IPS-NIHi11 (cell line): ENCODE measurements at regions not wholly inside any gene's neighbourhood (a gene's known extent, or its start where the extent isn't known, plus 50 kb on each side); places are given as distances from the start of the nearest gene placed in this dataset.
"Not testable (repeated sequence)": the region's sequence is repeated elsewhere in the genome, so short reads cannot be mapped to it uniquely, and the experiment has no call there.

Source experiments
- DNase-seq: peaks from one replicate; pipeline ENCODE4 v3.0.0; 2012; ENCODE audit warnings: mixed read lengths, low spot score

DNA sequence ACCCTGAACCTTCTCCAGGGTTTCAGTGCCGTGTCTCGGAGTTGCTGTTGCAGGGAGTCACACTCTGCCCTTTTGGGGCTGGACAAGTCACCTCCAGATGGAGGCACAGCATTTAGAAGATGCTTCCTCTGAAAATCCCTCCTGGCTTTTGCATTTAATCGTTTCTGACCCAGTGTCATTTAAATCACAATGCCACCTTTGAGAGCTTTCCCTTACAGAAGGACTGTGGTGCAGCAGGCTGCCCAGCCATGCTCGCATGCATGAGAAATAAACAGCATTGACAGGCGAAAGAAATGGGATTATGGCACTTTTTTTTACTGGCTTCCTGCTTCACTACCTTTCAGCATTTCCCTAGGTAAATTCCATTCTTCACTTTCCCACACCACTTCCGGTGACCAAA, 113.4 kb upstream of the DYRK2 start:
- no peak for DNase-seq

DNA sequence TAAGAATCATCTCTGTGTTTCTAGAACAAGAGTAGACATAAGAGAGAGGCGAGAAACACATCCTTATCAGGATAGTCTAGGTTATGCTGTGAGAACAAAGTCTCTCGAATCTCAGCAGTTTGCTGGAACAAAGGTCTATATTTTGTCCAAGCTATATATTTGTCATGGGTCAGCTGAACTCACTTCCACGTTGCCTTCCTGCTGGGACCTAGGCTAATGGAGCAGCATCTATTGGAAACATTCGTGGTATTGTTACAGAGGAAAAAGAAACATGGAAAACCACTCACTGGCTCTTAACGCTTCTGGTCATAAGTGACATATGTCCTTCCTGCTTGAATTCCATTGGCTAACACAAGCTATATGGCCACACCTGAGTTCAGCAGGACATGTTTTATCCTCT, 112.6 kb upstream of the DYRK2 start:
- no peak for DNase-seq

DNA sequence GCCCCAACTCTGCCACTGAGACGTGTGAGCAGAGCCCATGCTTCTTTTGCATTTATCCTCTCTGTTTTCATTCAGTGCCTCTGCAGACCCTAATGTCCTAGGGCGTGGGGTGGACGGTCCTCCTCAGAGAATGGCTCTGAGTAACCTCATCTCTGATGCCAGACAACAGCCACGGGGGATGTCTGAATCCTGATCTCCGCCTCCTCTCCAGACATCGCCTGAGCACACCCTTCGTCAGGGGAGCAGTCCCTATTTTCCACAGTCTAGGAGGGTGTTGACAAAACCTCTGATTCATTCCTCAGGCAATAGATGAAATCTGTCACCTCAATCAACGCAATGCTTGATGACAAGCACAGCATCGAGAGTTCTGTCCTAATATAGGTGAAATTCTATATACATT, 109.2 kb upstream of the DYRK2 start:
- DNase-seq = no peak

DNA sequence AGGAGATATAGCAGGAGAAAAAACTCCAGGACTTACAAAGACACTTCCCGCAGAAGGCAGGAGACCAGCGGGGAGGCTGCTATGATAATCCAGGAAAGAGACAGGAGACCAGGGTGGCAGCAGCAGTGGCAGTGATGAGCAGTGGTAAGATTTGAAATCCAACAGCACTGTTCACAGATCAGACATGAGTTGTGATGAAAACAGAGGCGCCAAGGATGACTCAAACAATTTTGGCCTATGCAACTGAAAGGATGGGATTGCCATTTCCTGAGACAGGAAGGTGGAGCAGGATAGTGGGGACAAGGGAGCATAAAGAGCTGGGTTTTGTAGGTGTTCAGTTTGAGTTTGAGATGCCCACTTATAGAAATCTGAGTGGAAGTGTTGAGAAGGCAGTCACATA, 108.6 kb upstream of the DYRK2 start:
- DNase-seq = no peak

DNA sequence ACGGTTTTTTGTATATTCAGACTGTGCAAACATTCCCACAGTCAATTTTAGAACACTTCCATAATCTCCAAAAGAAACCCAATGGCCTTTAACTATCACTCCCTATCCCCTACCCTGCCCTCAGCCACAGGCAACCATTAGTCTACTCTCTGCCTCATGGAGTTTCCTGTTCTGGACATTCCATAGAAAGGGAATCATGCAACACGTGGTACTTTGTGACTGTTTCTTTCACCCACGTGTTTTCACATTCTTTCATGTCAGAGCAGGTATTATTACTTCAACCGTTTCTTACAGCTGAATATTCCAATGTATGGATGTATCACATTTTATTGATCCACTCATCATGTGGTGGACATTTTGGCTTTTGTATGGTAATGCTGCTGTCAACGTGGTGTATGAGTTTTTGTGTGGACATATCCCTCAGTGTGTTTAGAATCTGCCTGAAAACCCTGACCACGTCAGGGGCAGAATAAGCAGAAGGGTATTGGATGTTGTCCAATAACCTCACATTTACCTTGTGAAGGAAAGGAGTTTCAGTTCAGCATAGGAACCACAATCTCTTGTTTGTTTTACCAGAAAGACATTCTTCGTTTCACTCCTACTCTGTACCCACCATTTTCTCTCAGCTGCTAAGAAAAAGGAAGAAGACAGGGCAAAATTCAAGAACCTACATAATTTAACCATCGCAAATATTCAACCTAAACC, 107.5 kb upstream of the DYRK2 start:
- no peak for DNase-seq

DNA sequence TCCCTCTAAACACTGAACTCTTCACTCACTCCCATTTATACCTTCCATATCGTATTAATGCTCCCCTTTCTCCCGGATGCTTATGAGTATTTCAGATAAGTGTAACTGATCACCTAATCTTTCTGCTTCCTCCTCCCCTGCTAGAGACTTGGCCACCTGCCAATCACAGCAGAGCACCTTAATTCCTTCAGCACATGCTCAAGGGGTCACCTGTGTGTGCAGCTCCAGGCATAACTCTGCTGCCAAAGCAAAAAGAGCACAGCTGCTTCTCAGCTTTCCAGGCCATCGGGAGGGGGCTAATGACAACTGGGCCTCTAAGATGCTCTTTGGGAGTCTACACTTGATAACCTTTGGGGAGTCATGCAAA, 106.9 kb upstream of the DYRK2 start:
- DNase-seq = no peak

DNA sequence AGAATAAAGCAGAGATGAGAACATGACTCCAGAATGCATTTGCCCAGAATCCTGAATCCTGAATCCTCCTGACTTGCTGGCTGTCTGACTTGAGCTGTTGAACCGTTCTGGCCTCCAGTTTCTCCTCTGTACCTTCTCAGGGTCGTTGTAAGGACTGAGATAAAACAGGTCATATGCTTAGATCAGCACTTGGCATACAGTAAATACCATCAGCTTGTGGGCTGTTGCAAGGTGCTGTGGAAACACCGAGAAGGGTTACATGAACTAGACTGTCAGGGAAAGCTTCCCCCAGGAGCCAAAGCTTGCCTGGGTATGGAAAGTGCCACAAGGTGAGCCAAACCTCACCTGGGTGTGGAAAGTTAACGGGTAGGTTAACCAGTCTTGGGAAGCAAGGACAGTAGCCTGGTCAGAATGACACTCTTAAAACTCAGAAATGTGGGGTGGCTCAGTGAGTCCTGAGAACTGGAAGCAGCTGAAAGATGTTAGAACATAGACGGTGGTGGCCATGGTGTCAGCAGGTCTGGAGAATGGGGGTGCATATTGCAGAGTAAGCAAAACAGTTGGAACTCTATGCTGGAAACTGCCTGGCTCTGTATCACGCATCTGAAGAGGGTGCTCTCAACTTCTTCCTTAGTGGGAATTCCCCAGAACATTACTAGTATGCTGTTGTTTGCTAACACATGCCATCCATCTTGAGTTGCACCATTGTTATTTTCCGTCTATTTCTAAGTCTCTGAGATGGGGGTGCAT, 105.3 kb upstream of the DYRK2 start:
- DNase-seq = no peak

DNA sequence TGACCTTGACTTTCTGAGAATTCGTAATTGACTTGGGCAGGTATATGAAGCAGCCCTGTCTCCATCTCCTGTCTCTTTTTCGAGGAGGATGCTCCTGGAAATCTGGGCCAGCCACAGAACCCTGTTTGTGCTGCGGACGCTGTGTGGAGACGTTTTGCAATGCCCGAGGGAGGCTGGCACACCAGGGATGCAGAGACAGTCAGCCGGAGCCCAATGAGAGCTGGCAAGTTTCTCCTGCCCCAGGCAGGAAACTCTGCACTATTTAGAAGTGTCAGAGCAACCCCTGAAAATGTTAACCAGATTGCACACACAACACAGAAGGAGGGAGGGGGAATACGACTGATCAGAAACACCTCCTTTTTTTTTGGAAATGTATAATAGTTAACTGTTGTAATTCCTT, 103.2 kb upstream of the DYRK2 start:
- no peak for DNase-seq

DNA sequence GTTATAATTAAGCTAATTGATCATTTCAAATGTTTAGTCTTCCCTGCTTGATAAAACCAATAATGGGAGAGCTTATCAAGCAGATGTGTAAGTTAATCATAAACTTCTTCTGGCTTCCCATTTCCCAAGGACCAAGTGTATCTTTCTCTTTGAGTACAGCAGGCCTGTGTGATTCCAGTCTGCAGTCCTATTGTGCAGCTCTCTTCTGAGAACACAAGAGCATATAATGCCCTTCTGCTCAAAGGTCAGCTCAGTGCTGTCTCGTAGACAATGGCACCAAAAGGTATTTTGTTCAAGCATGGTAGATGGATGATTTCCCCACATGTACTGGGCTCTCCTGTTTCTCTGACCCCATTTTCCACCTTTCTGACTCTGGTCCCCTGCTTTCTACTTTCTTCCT, 101.8 kb upstream of the DYRK2 start:
- DNase-seq = no peak

DNA sequence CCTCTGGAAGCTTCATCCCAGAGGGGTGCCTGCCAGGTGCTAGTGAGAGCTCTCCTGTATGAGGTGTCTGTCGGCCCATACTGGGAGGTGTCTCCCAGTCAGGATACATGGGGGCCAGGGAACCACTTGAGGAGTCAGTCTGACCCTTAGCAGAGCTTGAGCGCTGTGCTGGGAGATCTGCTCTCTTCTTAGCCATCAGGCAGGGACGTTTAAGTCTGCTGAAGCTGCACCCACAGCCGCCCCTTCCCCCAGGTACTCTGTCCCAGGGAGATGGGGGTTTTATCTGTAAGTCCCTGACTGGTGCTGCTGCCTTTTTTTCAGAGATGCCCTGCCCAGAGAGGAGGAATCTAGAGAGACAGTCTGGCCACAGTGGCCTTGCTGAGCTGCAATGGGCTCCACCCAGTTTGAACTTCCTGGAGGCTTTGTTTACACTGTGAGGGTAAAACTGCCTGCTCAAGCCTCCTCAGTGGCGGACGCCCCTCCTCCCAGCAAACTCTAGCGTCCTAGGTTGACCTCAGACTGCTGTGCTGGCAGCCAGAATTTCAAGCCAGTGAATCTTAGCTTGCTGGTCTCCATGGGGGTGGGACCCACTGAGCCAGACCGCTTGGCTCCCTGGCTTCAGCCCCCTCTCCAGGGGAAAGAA, 93.3 kb upstream of the DYRK2 start:
- not testable (repeated sequence) for DNase-seq

DNA sequence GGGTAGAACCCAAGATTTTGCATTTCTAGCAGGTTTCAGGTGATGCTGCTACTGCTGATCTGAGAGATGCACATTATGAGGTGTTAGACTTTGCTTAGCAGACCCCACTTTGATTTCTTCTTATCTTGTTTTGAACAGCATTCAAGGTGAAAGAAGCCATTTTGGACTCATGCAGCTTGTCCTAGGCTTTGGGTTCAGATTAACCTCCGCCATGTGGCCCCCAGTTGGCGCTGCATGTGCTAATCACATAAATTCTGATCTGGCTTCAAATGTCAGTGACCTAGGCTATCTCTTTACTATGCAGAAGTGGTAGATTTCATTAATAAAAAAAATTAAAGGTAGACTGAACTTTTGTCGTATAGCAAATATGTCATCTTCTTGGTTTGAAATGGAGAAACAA, 89.8 kb upstream of the DYRK2 start:
- no peak for DNase-seq

DNA sequence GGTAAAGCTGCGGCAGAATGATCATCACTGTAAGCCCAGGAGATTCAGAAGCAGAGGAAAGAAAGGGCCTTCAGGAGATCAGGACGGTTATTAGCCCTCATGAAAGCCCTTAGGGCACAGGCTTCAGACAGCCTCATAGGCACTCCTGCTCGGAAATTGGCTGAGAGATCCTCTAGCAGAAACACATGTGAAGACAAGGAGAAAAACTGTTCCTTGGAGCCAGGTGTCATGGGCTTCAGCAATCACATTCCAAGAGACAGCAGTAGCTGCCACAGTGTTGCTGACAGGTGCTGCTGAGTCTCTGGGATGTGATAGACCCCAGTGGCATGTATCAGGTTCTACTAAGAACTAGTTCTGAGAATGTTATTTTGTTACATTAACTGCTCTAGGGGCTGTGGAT, 88.8 kb upstream of the DYRK2 start:
- no peak for DNase-seq

DNA sequence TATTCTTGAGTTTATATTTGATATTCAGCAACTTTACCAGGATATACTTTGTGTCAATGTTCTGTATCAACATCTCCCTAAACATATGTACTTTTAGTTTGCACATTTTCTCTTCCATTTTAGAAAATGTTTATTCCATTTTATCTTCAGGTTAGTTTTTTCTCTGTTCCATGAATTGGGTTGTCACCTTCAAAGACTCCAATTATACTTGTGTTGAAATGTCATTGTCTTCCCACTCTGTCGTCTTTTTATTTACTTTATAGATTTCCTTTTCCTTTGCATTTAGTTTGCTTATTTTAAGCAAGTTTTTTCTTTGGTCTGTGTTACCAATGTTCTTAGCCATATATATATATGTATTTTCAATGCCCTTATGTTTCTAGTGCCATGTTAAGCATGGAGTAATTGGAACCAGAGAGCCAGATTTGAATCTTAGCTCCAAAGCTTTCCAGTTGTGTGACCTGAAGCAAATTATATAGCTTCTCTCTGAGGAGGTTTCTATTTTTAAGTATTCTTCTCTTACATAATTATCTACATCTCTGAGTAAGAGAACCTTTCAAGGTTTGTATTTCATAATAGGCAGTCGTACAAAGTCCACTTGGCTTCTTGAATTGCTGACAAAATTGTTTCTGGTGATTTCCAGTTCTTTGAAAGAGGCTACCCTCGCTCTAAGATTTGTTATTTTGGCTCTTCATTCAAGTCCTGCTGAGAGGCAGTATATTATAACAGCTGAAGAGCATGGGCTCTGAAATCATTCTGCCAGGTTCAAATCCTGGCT, 85.8 kb upstream of the DYRK2 start:
- no peak for DNase-seq

DNA sequence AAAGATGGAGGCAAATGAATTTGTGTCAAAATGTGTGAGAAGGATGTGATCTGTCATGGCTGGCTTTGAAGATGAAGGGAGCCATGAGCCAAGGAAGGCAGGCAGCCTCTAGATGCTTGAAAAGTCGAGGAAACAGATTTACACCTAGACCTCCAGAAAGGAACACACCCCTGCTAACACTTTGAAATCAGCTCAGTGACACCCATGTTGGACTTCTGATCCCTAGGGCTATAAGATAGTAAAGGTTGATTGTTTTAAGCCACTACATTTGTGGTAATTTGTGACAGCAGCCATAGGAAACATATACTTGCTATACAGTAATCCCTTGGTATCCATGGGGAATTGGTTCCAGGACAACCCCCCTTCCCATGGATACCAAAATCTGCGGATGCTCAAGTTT, 80.5 kb upstream of the DYRK2 start:
- DNase-seq = no peak

DNA sequence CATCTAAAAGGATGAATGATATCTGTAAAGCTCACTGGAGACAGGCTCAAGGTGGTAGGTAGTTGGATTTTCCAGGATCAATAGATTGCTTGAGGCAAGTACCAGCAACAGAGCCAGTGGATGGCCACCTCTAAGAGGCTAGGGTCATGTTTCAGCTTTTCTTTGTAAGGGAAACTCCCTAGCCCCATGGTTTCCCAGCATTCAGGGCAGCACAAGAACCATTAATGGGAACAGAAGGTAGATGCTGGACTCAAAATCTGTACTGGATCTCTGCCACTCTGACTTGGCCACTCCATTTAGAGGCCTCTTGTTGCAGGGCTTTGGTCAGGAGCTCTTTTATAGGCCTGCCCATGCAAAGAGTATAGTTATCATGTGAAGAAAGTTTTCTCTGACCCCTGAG, 76.1 kb upstream of the DYRK2 start:
- peak; percentile 50 for DNase-seq

DNA sequence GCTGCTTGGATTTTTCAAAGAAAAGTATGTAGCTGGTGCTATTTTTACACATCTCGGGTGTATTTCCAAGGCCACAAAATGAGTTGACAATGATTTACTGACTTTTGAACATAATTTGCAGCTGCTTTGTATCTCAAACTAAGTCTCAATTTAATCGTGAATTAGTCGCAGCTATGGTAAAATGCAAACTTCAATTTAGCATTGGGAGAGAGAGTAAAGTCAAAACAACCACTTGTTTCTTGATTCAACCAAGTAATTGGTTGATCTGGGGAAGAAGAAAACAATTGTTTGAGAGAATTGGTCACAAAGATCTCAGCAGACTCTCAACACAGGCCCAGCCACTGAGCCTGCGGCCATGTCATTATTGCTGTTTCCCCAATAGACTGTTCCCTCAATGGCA, 75.0 kb upstream of the DYRK2 start:
- no peak for DNase-seq

DNA sequence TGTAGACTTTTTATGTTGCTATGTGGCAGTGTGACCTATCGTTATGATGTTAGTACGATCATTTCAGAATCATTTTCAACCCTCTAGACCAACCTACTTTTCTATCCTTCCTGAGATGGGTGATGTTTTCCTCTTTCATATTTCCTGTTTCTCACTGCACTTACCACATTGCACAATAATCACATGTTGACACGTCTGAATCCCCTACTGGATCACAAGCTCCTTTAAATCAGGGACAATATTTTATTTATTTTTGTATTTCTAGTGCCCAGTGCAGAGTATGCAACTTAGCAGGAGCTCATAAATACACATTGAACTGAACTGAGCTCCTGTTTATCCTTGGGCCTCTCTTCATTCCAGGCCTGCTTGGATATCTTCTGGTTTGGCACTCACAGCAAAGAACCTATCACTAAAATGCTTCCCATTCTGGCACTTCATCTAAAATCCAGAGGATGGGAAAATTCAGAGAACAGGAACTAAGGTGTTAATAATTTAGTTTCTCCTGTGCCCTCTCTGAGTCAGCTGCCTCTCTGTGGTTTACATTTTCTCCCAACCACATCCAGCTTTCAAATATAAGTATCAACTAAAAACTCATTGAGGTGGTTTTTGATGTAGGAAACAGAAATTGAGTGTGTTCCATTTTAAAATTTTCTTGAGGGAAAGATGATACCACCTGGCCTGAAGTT, 69.4 kb upstream of the DYRK2 start:
- DNase-seq = no peak

DNA sequence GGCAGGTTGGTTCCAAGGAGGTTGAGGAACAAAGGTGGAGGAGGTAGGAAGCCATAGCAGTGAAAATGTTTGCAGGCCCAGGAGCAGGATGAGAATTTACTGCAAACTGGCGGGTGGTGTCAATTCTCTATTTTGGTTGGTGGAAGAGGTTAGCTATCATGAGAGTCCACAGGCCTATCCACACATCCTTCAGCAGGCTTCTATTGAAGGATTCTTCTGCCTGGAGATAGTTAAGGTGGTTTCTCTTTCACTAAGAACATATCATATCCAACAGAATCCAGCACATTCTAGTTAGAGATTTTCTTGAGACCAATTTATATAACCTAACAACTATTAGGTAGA, 68.9 kb upstream of the DYRK2 start:
- DNase-seq = no peak

DNA sequence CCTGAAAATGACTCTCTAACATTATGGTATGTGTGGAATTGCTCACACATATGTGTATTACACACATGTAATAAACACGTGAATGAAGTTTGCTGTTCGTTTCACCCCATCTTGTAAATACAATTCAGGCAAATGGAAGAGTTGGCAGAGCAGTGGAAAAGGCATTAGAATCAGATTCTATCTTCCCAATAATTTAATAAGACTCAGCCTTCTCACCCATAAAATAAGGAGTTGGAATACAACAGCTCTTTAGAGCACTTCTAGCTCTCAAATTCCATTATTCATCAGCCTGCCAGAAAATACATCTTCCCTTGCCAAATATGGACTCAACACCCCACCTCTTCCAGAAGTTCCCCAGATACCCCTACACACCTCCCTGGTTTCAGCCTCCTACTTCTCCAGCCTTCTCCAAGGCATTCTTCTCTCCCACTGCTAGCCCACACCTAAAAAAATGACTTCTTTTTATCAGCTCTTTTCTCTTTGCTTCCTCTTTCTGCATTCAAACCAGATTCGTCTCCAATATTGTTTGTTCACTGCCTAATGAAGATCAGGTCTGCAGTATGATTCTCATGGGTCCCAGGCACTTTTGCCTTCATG, 66.2 kb upstream of the DYRK2 start:
- DNase-seq = no peak

DNA sequence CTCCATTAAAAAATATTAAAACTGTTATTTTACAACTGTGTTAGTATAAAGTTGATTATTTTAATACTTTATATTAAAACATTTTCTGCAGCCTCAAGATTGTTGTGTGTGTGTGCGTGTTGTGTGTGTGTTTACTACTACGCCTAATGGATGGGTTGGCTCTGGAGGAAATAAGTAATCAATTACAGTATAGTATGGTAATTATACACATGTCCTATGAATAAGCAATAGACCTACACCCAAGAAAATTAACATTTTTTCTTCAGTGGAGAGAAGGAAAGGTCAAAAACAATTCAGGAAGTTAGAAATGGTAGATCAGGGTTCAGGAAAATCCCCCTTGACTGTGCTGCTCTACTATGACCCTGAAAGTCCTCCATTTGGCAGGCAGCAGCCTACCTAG, 65.7 kb upstream of the DYRK2 start:
- no peak for DNase-seq

DNA sequence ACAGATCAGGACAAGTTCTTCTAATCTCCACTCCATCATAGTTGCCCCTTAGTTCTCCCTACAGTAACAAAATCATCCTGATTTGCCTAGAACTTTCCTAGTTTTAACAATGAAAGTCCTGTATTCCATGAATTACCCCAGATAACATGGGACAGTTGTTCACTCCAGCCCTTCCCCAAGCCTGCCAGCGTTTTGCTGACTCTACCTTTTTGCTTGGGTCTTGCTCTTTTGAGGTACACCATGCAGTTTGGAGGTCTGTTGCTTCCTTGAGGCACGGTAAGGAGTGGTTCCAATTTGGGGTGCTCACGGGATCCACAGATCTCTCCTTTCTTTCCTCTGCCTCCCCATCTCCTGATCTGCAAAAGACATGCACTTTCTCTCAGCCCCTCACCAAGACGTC, 61.6 kb upstream of the DYRK2 start:
- no peak for DNase-seq

DNA sequence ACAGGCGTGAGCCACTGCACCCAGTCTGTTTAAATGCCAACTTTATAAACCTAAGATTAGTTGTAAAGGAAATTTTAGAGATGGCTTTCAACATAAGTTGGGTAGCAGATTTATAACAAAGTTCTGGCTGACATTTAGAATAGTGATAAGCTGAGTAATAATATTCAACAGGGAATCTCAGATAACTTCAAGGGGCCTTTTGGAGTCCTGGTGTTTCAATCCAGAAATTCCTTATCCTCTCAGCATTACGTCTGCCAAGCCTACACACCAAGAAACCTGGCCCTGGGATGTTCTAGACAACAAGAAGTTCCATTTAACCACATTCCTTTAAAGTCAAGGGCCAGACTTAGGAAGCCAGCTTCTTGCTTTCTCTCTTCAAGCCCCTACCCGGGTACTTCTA, 59.5 kb upstream of the DYRK2 start:
- no peak for DNase-seq
